Psoas muscle (tissue), 7 donors: ENCODE measurements at regions not wholly inside any gene's neighbourhood (a gene's known extent, or its start where the extent isn't known, plus 50 kb on each side); places are given as distances from the start of the nearest gene placed in this dataset.
"Not testable (repeated sequence)": the region's sequence is repeated elsewhere in the genome, so short reads cannot be mapped to it uniquely, and the experiment has no call there.

ENCODE experiments used
- ATAC-seq, 4 donors: fragments of 200-7000 bp; cut with Tn5 transposase; one replicate each; pipeline ENCODE4 v1.9.1; 2020; ENCODE audit warnings: moderate library complexity in 3 of 4, mild to moderate bottlenecking in 2 of 4
- DNase-seq, 2 donors: peaks; one replicate each; pipeline ENCODE4 v3.0.0-alpha.2; 2020
- H3K27ac ChIP-seq: fragments of 200-600 bp; one replicate; pipeline ENCODE4 v1.8.0; 2022
- H3K27me3 ChIP-seq, 3 donors: fragments of 200-600 bp in 1 of 3; one replicate each; pipeline versions ENCODE4 v1.6.1 to v1.8.0; 2013 to 2022; ENCODE audit warnings: low read length in 2 of 3, mild to moderate bottlenecking in 2 of 3, moderate library complexity in 1 of 3; ENCODE audit not compliant: insufficient read depth in 3 of 3
- H3K36me3 ChIP-seq, 2 donors: fragments of 200-600 bp in 1 of 2; one replicate each; pipeline versions ENCODE4 v1.6.1 to v1.8.0; 2013 to 2022; ENCODE audit warnings: low read depth in 1 of 2, mild to moderate bottlenecking in 1 of 2, moderate library complexity in 1 of 2; ENCODE audit not compliant: insufficient read depth in 1 of 2
- H3K4me1 ChIP-seq: fragments of 200-600 bp; one replicate; pipeline ENCODE4 v1.8.0; 2022
- H3K4me3 ChIP-seq: fragments of 200-600 bp; one replicate; pipeline ENCODE4 v1.8.0; 2022; ENCODE audit warnings: mild to moderate bottlenecking
- H3K9me3 ChIP-seq: fragments of 200-600 bp; one replicate; pipeline ENCODE4 v1.8.0; 2022
- WGBS, 3 donors: extraction: QIAGEN DNeasy Blood & Tissue Kit; methylation state at CpG; one replicate each; pipeline versions ENCODE4 v1.1.6 to v1.1.7; 2013; 5-methylcytosine and 5-hydroxymethylcytosine counted together
- intact Hi-C, 2 donors: fragments of 100-400 bp; cut with DNase I; formaldehyde crosslinking; loops; one replicate each; pipeline versions ENCODE4 v1.11.0 to v1.14.2; 2022
- donor health status: healthy with polysubstance abuse.
- donor health status: DM: no; HTN: no; CAD: no; lungs with moderate emphysema.
- donor health status: Bipolar disorder and iron deficiency.
- donor health status: healthy.
- donor health status: DM: yes; HTN: yes; CAD: no.
- donor health status: DM: no; HTN: no; CAD: no.
- donor health status: DM: yes; HTN: yes; CAD: no.

DNA sequence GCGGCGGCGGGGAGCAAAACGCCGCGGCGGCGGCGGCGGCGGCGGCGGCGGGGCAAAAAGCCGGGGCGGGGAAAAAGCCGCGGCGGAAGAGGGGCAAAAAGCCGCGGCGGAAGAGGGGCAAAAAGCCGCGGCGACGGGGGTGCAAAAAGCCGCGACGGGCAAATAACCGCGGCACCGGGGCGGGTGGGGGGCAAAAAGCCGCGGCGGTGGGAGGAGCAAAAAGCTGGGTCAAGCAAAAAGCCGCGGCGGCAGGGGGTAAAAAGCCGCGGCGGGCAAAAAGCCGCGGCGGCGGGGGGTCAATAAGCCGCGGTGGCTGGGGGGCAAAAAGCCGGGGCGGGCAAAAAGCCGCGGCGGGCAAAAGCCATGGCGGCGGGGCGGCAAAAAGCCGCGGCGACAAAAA is 1633.2 kb downstream of the RPIA start:
- WGBS, 3 donors: 1 to 12% (median 1%) methylated on average over 19 to 26 of the region's 59 CpGs
- not testable (repeated sequence) for ATAC-seq
- peak overlapping the region; percentile 41 for H3K4me3 ChIP-seq

DNA sequence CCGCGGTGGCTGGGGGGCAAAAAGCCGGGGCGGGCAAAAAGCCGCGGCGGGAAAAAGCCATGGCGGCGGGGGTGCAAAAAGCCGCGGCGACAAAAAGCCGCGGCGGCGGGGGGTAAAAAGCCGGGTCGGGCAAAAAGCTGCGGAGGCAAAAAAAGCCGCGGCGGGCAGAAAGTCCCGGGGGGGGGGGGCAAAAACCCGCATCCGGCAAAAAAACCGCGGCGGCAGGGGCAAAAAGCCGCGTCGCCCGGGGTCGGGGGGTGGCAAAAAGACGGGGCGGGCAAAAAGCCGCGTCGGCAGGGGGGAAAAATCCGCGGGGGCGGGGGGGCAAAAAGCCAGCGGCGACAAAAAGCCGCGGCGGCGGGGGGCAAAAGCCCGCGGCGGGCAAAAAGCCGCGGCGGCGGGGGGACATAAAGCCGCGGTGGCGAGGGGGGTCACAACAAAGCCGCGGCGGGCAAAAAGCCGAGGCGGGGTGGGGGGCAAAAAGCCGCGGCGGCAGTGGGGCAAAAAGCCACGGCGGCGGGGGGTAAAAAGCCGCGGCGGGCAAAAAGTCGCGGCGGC is 1634.4 kb downstream of the RPIA start:
- H3K9me3 ChIP-seq, H3K27me3 ChIP-seq, H3K4me3 ChIP-seq, H3K27ac ChIP-seq, intact Hi-C loops, ATAC-seq, H3K36me3 ChIP-seq, DNase-seq, H3K4me1 ChIP-seq: not testable (repeated sequence)
- WGBS, 3 donors: 2 to 9% (median 2%) methylated on average over 26 to 61 of the region's 74 CpGs

More for the DNA sequence above, 1633.2 kb downstream of the RPIA start:
- intact Hi-C loops, H3K27ac ChIP-seq, H3K4me1 ChIP-seq, H3K27me3 ChIP-seq, DNase-seq, H3K36me3 ChIP-seq, H3K9me3 ChIP-seq: not testable (repeated sequence)

DNA sequence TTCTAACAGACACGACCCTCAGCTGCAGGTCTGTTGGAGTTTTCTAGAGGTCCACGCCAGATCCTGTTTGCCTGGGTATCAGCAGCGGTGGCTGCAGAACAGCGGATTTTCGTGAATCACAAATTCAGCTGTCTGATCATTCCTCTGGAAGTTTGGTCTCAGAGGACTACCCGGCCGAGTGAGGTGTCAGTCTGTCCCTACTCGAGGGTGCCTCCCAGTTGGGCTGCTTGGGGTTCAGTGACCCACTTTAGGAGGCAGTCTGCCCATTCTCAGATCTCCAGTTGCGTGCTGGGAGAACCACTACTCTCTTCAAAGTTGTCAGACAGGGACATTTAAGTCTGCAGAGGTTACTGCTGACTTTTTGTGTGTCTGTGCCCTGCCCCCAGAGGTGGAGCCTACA is 1664.1 kb downstream of the RPIA start:
- H3K4me1 ChIP-seq, H3K27me3 ChIP-seq, H3K27ac ChIP-seq, H3K9me3 ChIP-seq, H3K4me3 ChIP-seq, H3K36me3 ChIP-seq, intact Hi-C loops, ATAC-seq: not testable (repeated sequence)
- DNase-seq: peak in 1 of 2 donors; percentile 26
- 68 to 75% (median 74%) methylated on average over 7 to 8 of the region's 9 CpGs for WGBS, 3 donors

DNA sequence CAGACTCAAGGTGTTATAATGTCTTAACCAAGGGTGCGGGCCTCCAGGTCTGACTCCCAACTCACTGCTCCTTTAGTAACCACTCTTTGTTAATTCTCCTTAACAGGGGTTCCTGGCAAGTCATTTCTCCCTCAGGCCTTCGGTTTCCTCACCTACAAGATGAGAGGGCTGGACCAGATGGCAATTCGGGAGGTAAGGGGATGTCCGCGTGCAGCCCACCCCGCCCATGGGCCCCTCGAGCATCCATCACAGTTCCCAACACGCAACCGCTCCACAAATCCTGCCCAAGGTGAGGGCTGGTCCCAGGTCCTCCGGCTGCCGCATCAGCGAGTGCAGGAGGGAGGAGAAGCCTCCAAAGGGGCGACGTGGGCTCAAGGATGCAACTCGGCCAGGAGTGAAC is 1667.9 kb downstream of the RPIA start:
- DNase-seq: not testable (repeated sequence)

DNA sequence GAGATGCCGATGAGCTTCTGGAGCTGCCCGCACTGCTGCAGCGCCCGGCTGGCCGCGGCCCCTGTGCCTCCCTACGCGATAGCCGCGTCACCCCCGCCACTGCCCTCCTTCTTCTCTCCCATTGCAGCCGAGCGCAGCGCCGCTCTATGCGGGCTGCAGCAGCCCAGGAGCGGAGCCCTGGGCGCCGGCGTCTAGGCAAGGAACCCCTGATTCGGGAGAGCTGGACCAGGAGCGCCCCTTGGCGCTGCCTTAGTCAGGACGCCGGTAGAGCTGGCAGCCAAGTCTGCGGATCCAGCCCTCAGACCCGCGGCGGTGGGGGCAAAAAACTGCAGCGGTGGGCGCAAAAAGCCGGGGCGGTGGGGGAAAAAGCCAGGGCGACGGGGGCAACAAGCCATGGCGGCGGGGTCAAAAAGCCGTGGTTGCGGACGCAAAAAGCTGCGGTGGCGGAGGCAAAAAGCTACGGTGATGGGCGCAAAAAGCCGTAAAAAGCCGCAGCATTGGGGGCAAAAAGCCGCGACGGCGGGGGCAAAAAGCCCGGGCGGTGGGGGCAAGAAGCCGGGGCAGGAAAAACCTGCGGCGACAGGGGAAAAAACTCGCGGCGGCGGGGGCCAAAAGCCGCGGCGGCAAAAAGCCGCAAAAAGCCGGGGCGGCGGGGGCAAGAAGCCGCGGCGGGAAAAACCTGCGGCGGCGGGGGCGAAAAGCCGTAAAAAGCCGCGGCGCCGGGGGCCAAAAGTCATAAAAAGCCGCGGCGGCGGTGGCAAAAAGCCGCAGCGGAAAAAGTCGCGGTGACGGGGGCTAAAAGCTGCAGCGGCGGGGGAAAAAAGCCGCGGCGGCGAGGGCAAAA is 1668.6 kb downstream of the RPIA start:
- 9 to 27% (median 10%) methylated on average over 52 to 67 of the region's 93 CpGs for WGBS, 3 donors
- H3K27ac ChIP-seq, ATAC-seq, intact Hi-C loops, H3K27me3 ChIP-seq, H3K4me1 ChIP-seq, H3K36me3 ChIP-seq, H3K9me3 ChIP-seq: not testable (repeated sequence)
- DNase-seq: peak; percentile 3 to 28
- peak overlapping the region; percentile 25 for H3K4me3 ChIP-seq

More for the DNA sequence above, 1667.9 kb downstream of the RPIA start:
- 63 to 70% (median 70%) methylated on average over 9 to 11 of the region's 15 CpGs for WGBS, 3 donors
- H3K4me3 ChIP-seq, H3K27me3 ChIP-seq, H3K4me1 ChIP-seq, H3K36me3 ChIP-seq, ATAC-seq, intact Hi-C loops, H3K9me3 ChIP-seq, H3K27ac ChIP-seq: not testable (repeated sequence)

DNA sequence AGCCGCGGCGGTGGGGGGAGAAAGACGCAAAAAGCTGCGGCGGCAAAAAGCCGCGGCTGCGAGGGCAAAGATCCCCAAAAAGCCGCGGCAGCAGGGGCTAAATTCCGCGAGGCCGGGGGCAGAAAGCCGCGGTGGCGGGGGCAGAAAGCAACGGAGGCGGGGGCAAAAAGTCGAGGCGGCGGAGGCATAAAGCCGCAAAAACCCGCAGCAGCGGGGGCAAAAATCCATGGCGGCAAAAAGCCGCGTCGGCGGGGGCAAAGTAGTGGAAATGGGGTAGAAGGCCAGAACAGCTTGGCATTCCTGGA is 1669.2 kb downstream of the RPIA start:
- H3K4me1 ChIP-seq, DNase-seq, H3K27me3 ChIP-seq, H3K27ac ChIP-seq, H3K36me3 ChIP-seq, ATAC-seq, H3K9me3 ChIP-seq, intact Hi-C loops: not testable (repeated sequence)
- peak overlapping the region; percentile 25 for H3K4me3 ChIP-seq
- WGBS, 3 donors: 5 to 27% (median 13%) methylated on average over 26 to 30 of the region's 30 CpGs
